Type B pancreatic cell (in vitro differentiated cells): ENCODE measurements at regions not wholly inside any gene's neighbourhood (a gene's known extent, or its start where the extent isn't known, plus 50 kb on each side); places are given as distances from the start of the nearest gene placed in this dataset.

Experiments
- DNase-seq: peaks from one replicate; pipeline ENCODE4 v3.0.0; 2021; ENCODE audit warnings: mixed read lengths; ENCODE audit not compliant: unreplicated experiment; ENCODE audit errors: extremely low spot score
- H3K27ac Mint-ChIP-seq: 2 replicates; pipeline ENCODE4 v1.8.0; 2021; ENCODE audit warnings: mild to moderate bottlenecking, mixed read lengths
- H3K27me3 Mint-ChIP-seq: 2 replicates; pipeline ENCODE4 v1.8.0; 2021; ENCODE audit warnings: mixed read lengths
- H3K36me3 Mint-ChIP-seq: 2 replicates; pipeline ENCODE4 v1.8.0; 2021; ENCODE audit warnings: mixed read lengths
- H3K4me1 Mint-ChIP-seq: one replicate; pipeline ENCODE4 v1.8.0; 2021; ENCODE audit warnings: mixed read lengths; ENCODE audit not compliant: unreplicated experiment
- H3K4me3 Mint-ChIP-seq: 2 replicates; pipeline ENCODE4 v1.8.0; 2021; ENCODE audit warnings: mild to moderate bottlenecking, mixed read lengths
- H3K9me3 Mint-ChIP-seq: 2 replicates; pipeline ENCODE4 v1.8.0; 2021; ENCODE audit warnings: mixed read lengths
- TF ChIP-seq, protein P1 (sequence below): fragments of 200-600 bp; sonication (generic); conservative IDR thresholded peaks from 2 replicates; pipeline ENCODE4 v1.5.0; 2021; ENCODE audit warnings: antibody characterized with exemption, mild to moderate bottlenecking

GRCh38 chr12:19778797-19779196, 339.5 kb downstream of the AEBP2 start:
- no peak overlapping the region for H3K4me3 Mint-ChIP-seq

GRCh38 chr12:19779395-19780056, 340.2 kb downstream of the AEBP2 start:
- H3K36me3 Mint-ChIP-seq, result peaks cover 14% of the 10 kb centered on the region
- no peak for DNase-seq
- H3K27ac Mint-ChIP-seq, result no peak overlapping the region
- H3K9me3 Mint-ChIP-seq, result peaks cover 13% of the 10 kb centered on the region
- no peaks in the 10 kb centered on the region for H3K4me1 Mint-ChIP-seq
- TF ChIP-seq, protein P1, sequence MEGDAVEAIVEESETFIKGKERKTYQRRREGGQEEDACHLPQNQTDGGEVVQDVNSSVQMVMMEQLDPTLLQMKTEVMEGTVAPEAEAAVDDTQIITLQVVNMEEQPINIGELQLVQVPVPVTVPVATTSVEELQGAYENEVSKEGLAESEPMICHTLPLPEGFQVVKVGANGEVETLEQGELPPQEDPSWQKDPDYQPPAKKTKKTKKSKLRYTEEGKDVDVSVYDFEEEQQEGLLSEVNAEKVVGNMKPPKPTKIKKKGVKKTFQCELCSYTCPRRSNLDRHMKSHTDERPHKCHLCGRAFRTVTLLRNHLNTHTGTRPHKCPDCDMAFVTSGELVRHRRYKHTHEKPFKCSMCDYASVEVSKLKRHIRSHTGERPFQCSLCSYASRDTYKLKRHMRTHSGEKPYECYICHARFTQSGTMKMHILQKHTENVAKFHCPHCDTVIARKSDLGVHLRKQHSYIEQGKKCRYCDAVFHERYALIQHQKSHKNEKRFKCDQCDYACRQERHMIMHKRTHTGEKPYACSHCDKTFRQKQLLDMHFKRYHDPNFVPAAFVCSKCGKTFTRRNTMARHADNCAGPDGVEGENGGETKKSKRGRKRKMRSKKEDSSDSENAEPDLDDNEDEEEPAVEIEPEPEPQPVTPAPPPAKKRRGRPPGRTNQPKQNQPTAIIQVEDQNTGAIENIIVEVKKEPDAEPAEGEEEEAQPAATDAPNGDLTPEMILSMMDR, result no peak
- no peak overlapping the region for H3K4me3 Mint-ChIP-seq
- H3K27me3 Mint-ChIP-seq, result peaks cover 7% of the 10 kb centered on the region

More at GRCh38 chr12:19778797-19779196, 339.5 kb downstream of the AEBP2 start:
- TF ChIP-seq, protein P1, result no peak
- H3K27ac Mint-ChIP-seq, result no peak overlapping the region
- H3K4me1 Mint-ChIP-seq, result no peaks in the 10 kb centered on the region
- no peak for DNase-seq
- H3K36me3 Mint-ChIP-seq, result peaks cover 14% of the 10 kb centered on the region
- H3K27me3 Mint-ChIP-seq, result peaks cover 7% of the 10 kb centered on the region
- peaks cover 14% of the 10 kb centered on the region for H3K9me3 Mint-ChIP-seq

DNA sequence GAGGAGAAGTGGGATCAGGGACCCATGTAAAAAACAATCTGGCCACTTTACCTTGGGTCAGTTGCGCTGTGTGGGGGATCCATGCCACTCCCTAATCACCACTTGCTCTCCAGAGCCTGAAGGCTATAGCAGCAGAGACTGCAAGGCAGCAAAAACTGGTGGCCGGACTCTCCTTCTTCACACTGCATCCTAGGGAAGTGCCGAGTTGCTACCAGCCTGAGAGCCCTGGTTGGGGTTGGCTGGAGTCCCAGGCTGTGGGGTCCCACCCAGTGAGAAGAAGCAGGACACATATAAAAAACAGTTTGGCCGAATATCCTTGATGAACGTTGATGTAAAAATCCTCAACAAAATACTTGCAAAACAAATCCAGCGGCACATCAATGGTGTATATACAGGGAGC, 341.2 kb downstream of the AEBP2 start:
- Mint-ChIP-seq H3K36me3 (peaks cover 14% of the 10 kb centered on the region), H3K4me1 (no peaks in the 10 kb centered on the region), H3K27me3 (peaks cover 7% of the 10 kb centered on the region), H3K9me3 (peaks cover 6% of the 10 kb centered on the region), H3K27ac (no peak overlapping the region), H3K4me3 (no peak overlapping the region)
- TF ChIP-seq, protein P1, result no peak
- no peak for DNase-seq

- no peak overlapping the region for H3K27ac Mint-ChIP-seq
- H3K4me1 Mint-ChIP-seq, result no peaks in the 10 kb centered on the region
- H3K27me3 Mint-ChIP-seq, result no peaks in the 10 kb centered on the region
- peaks cover 7% of the 10 kb centered on the region for H3K36me3 Mint-ChIP-seq
- no peaks in the 10 kb centered on the region for H3K9me3 Mint-ChIP-seq
- TF ChIP-seq, protein P1, result no peak
- peak overlapping the region; percentile 78 for H3K4me3 Mint-ChIP-seq
- DNase-seq, result no peak
These were observed 344.5 kb downstream of the AEBP2 start for GRCh38 chr12:19783547-19784444.

DNA sequence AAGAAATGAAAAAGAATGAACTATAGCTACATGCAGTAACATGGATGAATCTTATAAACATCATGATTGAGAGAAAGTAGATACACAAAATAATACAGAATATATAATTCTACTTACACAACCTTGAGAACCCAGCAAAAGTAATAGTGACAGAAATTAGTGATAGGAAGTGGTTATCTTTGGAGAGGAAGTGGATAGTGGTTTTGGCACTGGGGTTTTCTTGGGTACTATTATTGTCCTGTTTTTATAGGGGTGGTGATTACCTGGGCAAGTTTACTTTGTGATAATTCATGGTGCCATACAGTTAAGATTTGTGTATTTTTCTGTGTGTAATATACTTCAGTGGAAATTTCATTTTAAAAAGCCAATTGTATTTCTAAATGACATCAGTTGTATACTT, 352.7 kb downstream of the AEBP2 start:
- no peaks in the 10 kb centered on the region for H3K36me3 Mint-ChIP-seq
- no peak overlapping the region for H3K27ac Mint-ChIP-seq
- DNase-seq, result no peak
- H3K27me3 Mint-ChIP-seq, result no peaks in the 10 kb centered on the region
- no peaks in the 10 kb centered on the region for H3K4me1 Mint-ChIP-seq
- TF ChIP-seq, protein P1, result no peak
- no peak overlapping the region for H3K4me3 Mint-ChIP-seq
- H3K9me3 Mint-ChIP-seq, result no peaks in the 10 kb centered on the region
